SK-N-SH treated with all-trans-retinoic acid at 6 μM for 48 hours (cell line): ENCODE measurements at regions not wholly inside any gene's neighbourhood (a gene's known extent, or its start where the extent isn't known, plus 50 kb on each side); places are given as distances from the start of the nearest gene placed in this dataset.

Experiments used
- BACH2 ChIP-seq: fragments of 250-450 bp; sonication (Bioruptor Pico); IDR thresholded peaks from 2 replicates; pipeline ENCODE4 v1.9.0; 2021; ENCODE audit warnings: mild to moderate bottlenecking, borderline replicate concordance
- CREB5 ChIP-seq: fragments of 250-450 bp; sonication (Bioruptor Pico); IDR thresholded peaks from 2 replicates; pipeline ENCODE4 v1.5.1; 2020; ENCODE audit warnings: low read depth, mild to moderate bottlenecking, moderate library complexity
- PATZ1 ChIP-seq: fragments of 250-450 bp; sonication (Bioruptor Pico); IDR thresholded peaks from 2 replicates; pipeline ENCODE4 v1.8.0; 2020; ENCODE audit warnings: mild to moderate bottlenecking, moderate library complexity, borderline replicate concordance
- SNAI2 ChIP-seq: fragments of 250-450 bp; sonication (Bioruptor Pico); IDR thresholded peaks from 2 replicates; pipeline ENCODE4 v1.5.0; 2020; ENCODE audit warnings: mild to moderate bottlenecking, moderate library complexity
- TCF4 ChIP-seq: fragments of 250-450 bp; sonication (Bioruptor Pico); IDR thresholded peaks from 2 replicates; pipeline ENCODE4 v1.8.0; 2021; ENCODE audit warnings: mild to moderate bottlenecking, moderate library complexity, borderline replicate concordance
- TOX ChIP-seq: fragments of 250-450 bp; sonication (Bioruptor Pico); IDR thresholded peaks from 2 replicates; pipeline ENCODE4 v1.8.0; 2021; ENCODE audit warnings: mild to moderate bottlenecking, moderate library complexity, borderline replicate concordance
- TSHZ2 ChIP-seq: fragments of 250-450 bp; sonication (Bioruptor Pico); IDR thresholded peaks from 2 replicates; pipeline ENCODE4 v1.5.0; 2020; ENCODE audit warnings: mild to moderate bottlenecking, moderate library complexity
- ZC3H10 ChIP-seq: fragments of 250-450 bp; sonication (Bioruptor Pico); IDR thresholded peaks from 2 replicates; pipeline ENCODE4 v1.5.1; 2021; ENCODE audit warnings: mild to moderate bottlenecking, moderate library complexity
- ZFP3 ChIP-seq: fragments of 250-450 bp; sonication (Bioruptor Pico); IDR thresholded peaks from 2 replicates; pipeline ENCODE4 v1.5.0; 2020; ENCODE audit warnings: mild to moderate bottlenecking, moderate library complexity
- ZNF565 ChIP-seq: fragments of 450-650 bp; formaldehyde crosslinking; conservative IDR thresholded peaks from 2 replicates; pipeline ENCODE4 v1.5.0; 2020; ENCODE audit warnings: low read depth, mild to moderate bottlenecking, moderate library complexity
- ZNF70 ChIP-seq: fragments of 450-650 bp; formaldehyde crosslinking; IDR thresholded peaks from 2 replicates; pipeline ENCODE4 v1.5.0; 2020; ENCODE audit warnings: mild to moderate bottlenecking, moderate library complexity
- ZNF8 ChIP-seq: fragments of 450-650 bp; formaldehyde crosslinking; IDR thresholded peaks from 2 replicates; pipeline ENCODE4 v1.5.0; 2020; ENCODE audit warnings: mild to moderate bottlenecking, moderate library complexity

- TF ChIP-seq PATZ1 (no peak), ZFP3 (CRISPR knock-in tag) (no peak), TCF4 (CRISPR knock-in tag) (no peak), CREB5 (CRISPR knock-in tag) (no peak), TOX (CRISPR knock-in tag) (no peak), BACH2 (CRISPR knock-in tag) (no peak), SNAI2 (CRISPR knock-in tag) (no peak), ZC3H10 (no peak), ZNF70 (no peak), ZNF8 (CRISPR knock-in tag) (no peak), TSHZ2 (CRISPR knock-in tag) (no peak), ZNF565 (no peak)
Measured at GRCh38 chr3:147575391-147575790, 166.2 kb downstream of the ZIC1 start.
